LNCaP clone FGC (cell line): ENCODE measurements at regions not wholly inside any gene's neighbourhood (a gene's known extent, or its start where the extent isn't known, plus 50 kb on each side); places are given as distances from the start of the nearest gene placed in this dataset.
"Not testable (repeated sequence)": the region's sequence is repeated elsewhere in the genome, so short reads cannot be mapped to it uniquely, and the experiment has no call there.

Experiments used
- DNase-seq: peaks from one replicate; pipeline ENCODE4 v3.0.0-alpha.2; 2011; ENCODE audit warnings: low read depth
- H3K4me3 ChIP-seq: 2 replicates; pipeline ENCODE4 v1.5.1; 2011; ENCODE audit warnings: mild to moderate bottlenecking, low read depth, low read length, control low read depth
- TF ChIP-seq, protein P1 (sequence below): IDR thresholded peaks from 2 replicates; pipeline ENCODE4 v1.5.1; 2012; ENCODE audit warnings: mild to moderate bottlenecking; ENCODE audit not compliant: control insufficient read depth, insufficient read depth; ENCODE audit errors: extremely low read depth

GRCh38 chr1:14424325-14425002, 174.0 kb upstream of the KAZN start:
- H3K4me3 ChIP-seq, result no peak overlapping the region
- DNase-seq, result peak; percentile 56
- TF ChIP-seq, protein P1, sequence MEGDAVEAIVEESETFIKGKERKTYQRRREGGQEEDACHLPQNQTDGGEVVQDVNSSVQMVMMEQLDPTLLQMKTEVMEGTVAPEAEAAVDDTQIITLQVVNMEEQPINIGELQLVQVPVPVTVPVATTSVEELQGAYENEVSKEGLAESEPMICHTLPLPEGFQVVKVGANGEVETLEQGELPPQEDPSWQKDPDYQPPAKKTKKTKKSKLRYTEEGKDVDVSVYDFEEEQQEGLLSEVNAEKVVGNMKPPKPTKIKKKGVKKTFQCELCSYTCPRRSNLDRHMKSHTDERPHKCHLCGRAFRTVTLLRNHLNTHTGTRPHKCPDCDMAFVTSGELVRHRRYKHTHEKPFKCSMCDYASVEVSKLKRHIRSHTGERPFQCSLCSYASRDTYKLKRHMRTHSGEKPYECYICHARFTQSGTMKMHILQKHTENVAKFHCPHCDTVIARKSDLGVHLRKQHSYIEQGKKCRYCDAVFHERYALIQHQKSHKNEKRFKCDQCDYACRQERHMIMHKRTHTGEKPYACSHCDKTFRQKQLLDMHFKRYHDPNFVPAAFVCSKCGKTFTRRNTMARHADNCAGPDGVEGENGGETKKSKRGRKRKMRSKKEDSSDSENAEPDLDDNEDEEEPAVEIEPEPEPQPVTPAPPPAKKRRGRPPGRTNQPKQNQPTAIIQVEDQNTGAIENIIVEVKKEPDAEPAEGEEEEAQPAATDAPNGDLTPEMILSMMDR, result no peak

GRCh38 chr1:14426854-14427253, 171.6 kb upstream of the KAZN start:
- TF ChIP-seq, protein P1, result no peak
- H3K4me3 ChIP-seq, result no peak overlapping the region
- peak; percentile 86 for DNase-seq

DNA sequence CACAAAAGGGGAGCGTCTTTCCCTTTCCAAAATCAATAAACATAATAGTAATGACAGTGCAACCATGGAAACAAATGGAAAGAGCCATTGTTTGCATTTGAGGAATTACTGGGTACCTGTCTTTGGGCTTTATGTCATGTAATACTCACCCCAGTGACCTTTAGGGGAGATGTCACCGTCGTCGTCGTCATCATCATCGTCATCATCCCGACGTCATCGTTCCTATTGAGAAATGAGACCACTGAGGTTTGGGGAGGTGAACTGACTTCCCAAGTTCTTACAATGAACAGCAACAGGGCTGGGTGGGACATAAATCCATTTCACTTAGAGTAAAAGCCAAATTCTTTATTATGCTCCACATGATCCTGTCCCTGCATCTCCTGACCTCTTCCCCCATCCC, 168.9 kb upstream of the KAZN start:
- TF ChIP-seq, protein P1, result no peak
- no peak for DNase-seq

DNA sequence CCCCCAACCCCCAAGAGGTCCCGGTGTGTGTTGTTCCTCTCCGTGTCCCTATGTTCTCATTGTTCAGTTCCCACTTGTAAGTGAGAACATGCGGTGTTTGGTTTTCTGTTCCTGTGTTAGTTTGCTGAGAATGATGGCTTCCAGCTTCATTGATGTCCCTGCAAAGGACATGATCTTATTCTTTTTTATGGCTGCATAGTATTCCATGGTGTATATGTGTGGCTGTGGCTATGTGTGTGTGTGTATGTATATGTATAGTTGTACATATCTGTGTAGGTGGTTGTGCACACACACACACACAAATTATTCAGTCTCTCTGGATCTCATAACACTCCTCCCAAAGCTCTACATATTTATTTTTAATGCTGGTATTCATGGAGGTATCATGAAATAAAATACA, 165.8 kb upstream of the KAZN start:
- not testable (repeated sequence) for H3K4me3 ChIP-seq, DNase-seq

More for the DNA sequence above, 168.9 kb upstream of the KAZN start:
- no peak overlapping the region for H3K4me3 ChIP-seq

- no peak for DNase-seq
- no peak overlapping the region for H3K4me3 ChIP-seq
- TF ChIP-seq, protein P1, result peak; percentile 36; the same call in 1 of the 2 replicates
Measured at GRCh38 chr1:14435368-14436023, 163.0 kb upstream of the KAZN start.

- TF ChIP-seq, protein P1, result no peak
- no peak for DNase-seq
- no peak overlapping the region for H3K4me3 ChIP-seq
Measured at GRCh38 chr1:14437417-14437918, 161.0 kb upstream of the KAZN start.

DNA sequence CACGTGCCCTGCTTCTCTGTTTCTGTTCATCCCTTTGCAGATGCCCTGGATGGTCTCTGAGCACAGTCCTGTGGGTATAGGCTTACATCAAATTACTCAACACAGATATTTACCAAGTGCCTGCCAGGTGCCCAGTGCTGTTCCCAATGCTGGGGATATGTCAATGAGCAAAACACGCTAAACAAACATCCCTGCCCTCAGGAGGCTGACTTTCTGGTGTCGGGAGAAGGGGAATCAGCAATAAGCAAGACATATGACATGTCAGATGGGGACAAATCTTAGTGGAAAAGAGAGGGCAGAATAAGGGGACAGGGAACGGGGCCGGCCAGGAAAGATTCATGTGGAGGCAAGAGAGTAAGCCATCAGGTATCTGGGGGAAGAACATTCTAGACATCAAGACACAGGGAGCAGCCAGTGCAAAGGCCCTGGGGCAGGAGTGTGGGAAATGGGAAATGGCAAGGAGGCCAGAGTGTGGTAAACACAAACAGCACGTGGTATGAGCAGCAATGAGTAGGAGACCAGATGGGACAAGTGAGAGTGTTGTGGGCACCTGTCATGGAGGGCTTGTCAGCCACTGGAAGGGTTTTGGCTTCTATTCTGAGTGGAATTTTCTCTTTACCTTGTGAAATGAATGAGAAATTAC, 160.2 kb upstream of the KAZN start:
- H3K4me3 ChIP-seq, result no peak overlapping the region
- DNase-seq, result no peak
- TF ChIP-seq, protein P1, result no peak
